ENCODE measurements at regions not wholly inside any gene's neighbourhood (a gene's known extent, or its start where the extent isn't known, plus 50 kb on each side); places are given as distances from the start of the nearest gene placed in this dataset.
"Not testable (repeated sequence)": the region's sequence is repeated elsewhere in the genome, so short reads cannot be mapped to it uniquely, and the experiment has no call there.

GRCh38 chr7:156430109-156430508 is 210.5 kb upstream of the RNF32 start:
- DNase-seq (ENCODE audit: low spot score) = no peak
- in situ Hi-C loops (cut with HindIII; ENCODE audit: low sequenced_read_pairs) = no loop called here

- DNase-seq (ENCODE audit: low spot score) = no peak
Measured at GRCh38 chr7:156429514-156429913, 211.1 kb upstream of the RNF32 start.

GRCh38 chr7:156423876-156424275 is 216.7 kb upstream of the RNF32 start:
- DNase-seq (ENCODE audit: low spot score) = no peak
- in situ Hi-C loops (cut with HindIII; ENCODE audit: low sequenced_read_pairs) = no loop called here

More at GRCh38 chr7:156429514-156429913, 211.1 kb upstream of the RNF32 start:
- in situ Hi-C loops (cut with HindIII; ENCODE audit: low sequenced_read_pairs) = no loop called here

GRCh38 chr7:156420496-156420895 is 220.1 kb upstream of the RNF32 start:
- no peak for DNase-seq (ENCODE audit: low spot score)
- in situ Hi-C loops (cut with HindIII; ENCODE audit: low sequenced_read_pairs) = no loop called here

GRCh38 chr7:156419782-156420181 is 220.8 kb upstream of the RNF32 start:
- in situ Hi-C loops (cut with HindIII; ENCODE audit: low sequenced_read_pairs) = no loop called here
- no peak for DNase-seq (ENCODE audit: low spot score)

- no peak for DNase-seq (ENCODE audit: low spot score)
- in situ Hi-C loops (cut with HindIII; ENCODE audit: low sequenced_read_pairs) = no loop called here
Measured at GRCh38 chr7:156402255-156402654, 238.3 kb upstream of the RNF32 start.

GRCh38 chr7:156401617-156402016 is 239.0 kb upstream of the RNF32 start:
- DNase-seq (ENCODE audit: low spot score) = no peak
- in situ Hi-C loops (cut with HindIII; ENCODE audit: low sequenced_read_pairs) = no loop called here

- in situ Hi-C loops (cut with HindIII; ENCODE audit: low sequenced_read_pairs) = no loop called here
Measured at GRCh38 chr7:156400046-156400445, 240.5 kb upstream of the RNF32 start.

GRCh38 chr7:156397249-156397648 is 243.3 kb upstream of the RNF32 start:
- in situ Hi-C loops (cut with HindIII; ENCODE audit: low sequenced_read_pairs) = no loop called here
- DNase-seq (ENCODE audit: low spot score) = no peak

More at GRCh38 chr7:156400046-156400445, 240.5 kb upstream of the RNF32 start:
- no peak for DNase-seq (ENCODE audit: low spot score)

- in situ Hi-C loops (cut with HindIII; ENCODE audit: low sequenced_read_pairs) = no loop called here
- DNase-seq (ENCODE audit: low spot score) = no peak
Measured at GRCh38 chr7:156389116-156389692, 251.4 kb upstream of the RNF32 start.

- DNase-seq (ENCODE audit: low spot score) = no peak
- in situ Hi-C loops (cut with HindIII; ENCODE audit: low sequenced_read_pairs) = no loop called here
Measured at GRCh38 chr7:156386097-156386496, 254.5 kb upstream of the RNF32 start.

GRCh38 chr7:156384706-156385105 is 255.9 kb upstream of the RNF32 start:
- DNase-seq (ENCODE audit: low spot score) = no peak

GRCh38 chr7:156383526-156383925 is 257.0 kb upstream of the RNF32 start:
- in situ Hi-C loops (cut with HindIII; ENCODE audit: low sequenced_read_pairs) = no loop called here

More at GRCh38 chr7:156384706-156385105, 255.9 kb upstream of the RNF32 start:
- in situ Hi-C loops (cut with HindIII; ENCODE audit: low sequenced_read_pairs) = no loop called here

GRCh38 chr7:156380261-156380660 is 260.3 kb upstream of the RNF32 start:
- no peak for DNase-seq (ENCODE audit: low spot score)
- in situ Hi-C loops (cut with HindIII; ENCODE audit: low sequenced_read_pairs) = no loop called here

More at GRCh38 chr7:156383526-156383925, 257.0 kb upstream of the RNF32 start:
- DNase-seq (ENCODE audit: low spot score) = no peak

- in situ Hi-C loops (cut with HindIII; ENCODE audit: low sequenced_read_pairs) = no loop called here
Measured at GRCh38 chr7:156379324-156380070, 261.1 kb upstream of the RNF32 start.

GRCh38 chr7:156378806-156379205 is 261.8 kb upstream of the RNF32 start:
- in situ Hi-C loops (cut with HindIII; ENCODE audit: low sequenced_read_pairs) = no loop called here
- peak; percentile 30 for DNase-seq (ENCODE audit: low spot score)

More at GRCh38 chr7:156379324-156380070, 261.1 kb upstream of the RNF32 start:
- no peak for DNase-seq (ENCODE audit: low spot score)

- in situ Hi-C loops (cut with HindIII; ENCODE audit: low sequenced_read_pairs) = no loop called here
- DNase-seq (ENCODE audit: low spot score) = no peak
Measured at GRCh38 chr7:156376317-156376716, 264.3 kb upstream of the RNF32 start.

- no peak for DNase-seq (ENCODE audit: low spot score)
- in situ Hi-C loops (cut with HindIII; ENCODE audit: low sequenced_read_pairs) = no loop called here
Measured at GRCh38 chr7:156374335-156374734, 266.2 kb upstream of the RNF32 start.

- in situ Hi-C loops (cut with HindIII; ENCODE audit: low sequenced_read_pairs) = not testable (repeated sequence)
Measured at GRCh38 chr7:156369929-156370328, 270.6 kb upstream of the RNF32 start.

GRCh38 chr7:156368053-156368843 is 272.3 kb upstream of the RNF32 start:
- no peak for DNase-seq (ENCODE audit: low spot score)
- in situ Hi-C loops (cut with HindIII; ENCODE audit: low sequenced_read_pairs) = no loop called here

More at GRCh38 chr7:156369929-156370328, 270.6 kb upstream of the RNF32 start:
- DNase-seq (ENCODE audit: low spot score) = not testable (repeated sequence)
